Erythroblast (primary cell): ENCODE measurements at regions not wholly inside any gene's neighbourhood (a gene's known extent, or its start where the extent isn't known, plus 50 kb on each side); places are given as distances from the start of the nearest gene placed in this dataset.

Experiments
- GATA1 ChIP-seq: IDR thresholded peaks from 2 replicates; pipeline ENCODE4 v1.6.1; 2011; ENCODE audit warnings: low read depth, mild to moderate bottlenecking, control low read depth, low read length, moderate library complexity
- POLR2A ChIP-seq: IDR thresholded peaks from 2 replicates; pipeline ENCODE4 v1.6.1; 2011; ENCODE audit warnings: mild to moderate bottlenecking, low read length

DNA sequence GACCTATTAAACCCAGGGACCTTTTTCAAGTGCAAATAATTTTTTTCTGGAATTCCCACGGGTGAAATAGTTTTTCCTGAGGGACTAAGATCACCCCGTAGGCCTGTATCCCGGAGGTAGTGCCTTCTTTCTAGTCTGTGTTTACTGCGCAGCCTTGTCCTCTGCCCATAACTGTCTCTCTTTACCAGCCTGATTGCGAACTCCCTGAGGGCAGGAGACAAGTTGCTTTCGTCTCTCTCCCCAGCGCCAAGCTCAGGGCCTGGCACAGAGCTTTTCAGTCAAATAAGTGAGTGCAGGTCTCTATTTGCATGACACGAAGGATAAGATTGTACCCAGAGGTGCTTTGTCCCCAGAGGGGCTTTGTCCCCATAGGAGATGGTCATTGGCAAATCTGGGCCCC, 123.9 kb downstream of the DDX1 start:
- no peak for TF ChIP-seq POLR2A
- TF ChIP-seq GATA1: no peak
